ENCODE measurements at regions not wholly inside any gene's neighbourhood (a gene's known extent, or its start where the extent isn't known, plus 50 kb on each side); places are given as distances from the start of the nearest gene placed in this dataset.

- TF ChIP-seq JUND (IDR thresholded peaks at IDR 0.05) (no peak), SP1 (IDR thresholded peaks at IDR 0.05; ENCODE audit: low read depth) (no peak), REST (IDR thresholded peaks at IDR 0.05; ENCODE audit: low read depth) (no peak), CTCF (IDR thresholded peaks at IDR 0.05 in 2 of 3, conservative IDR thresholded peaks at IDR 0.05 in 1 of 3; ENCODE audit: borderline replicate concordance in 1 of 3, insufficient read depth in 1 of 3, low read depth in 2 of 3, low read length in 2 of 3) (no peak), ELF1 (IDR thresholded peaks at IDR 0.05; ENCODE audit: borderline replicate concordance, low read depth) (no peak), EZH2phosphoT487 (IDR thresholded peaks at IDR 0.05; ENCODE audit: borderline replicate concordance) (no peak), POLR2A (IDR thresholded peaks at IDR 0.05; ENCODE audit: borderline replicate concordance, extremely low read depth, insufficient read depth, insufficient read length) (no peak), ZNF274 (IDR thresholded peaks at IDR 0.05; ENCODE audit: low read depth, low read length) (no peak), EZH2 (IDR thresholded peaks at IDR 0.05) (no peak), YY1 (IDR thresholded peaks at IDR 0.05; ENCODE audit: extremely low read depth, insufficient replicate concordance, low read depth, low read length) (no peak), MAX (IDR thresholded peaks at IDR 0.05) (no peak), ATF3 (IDR thresholded peaks at IDR 0.05) (no peak)
Observed at GRCh38 chr3:157824281-157824680, 281.9 kb downstream of the SHOX2 start.
